OCI-LY3 (cell line): ENCODE measurements at regions not wholly inside any gene's neighbourhood (a gene's known extent, or its start where the extent isn't known, plus 50 kb on each side); places are given as distances from the start of the nearest gene placed in this dataset.

Experiments
- H2AFZ ChIP-seq: fragments of 200-600, 300-600 bp; shearing (Covaris generic); 2 replicates; pipeline ENCODE4 v1.6.0; 2014; ENCODE audit warnings: antibody characterized with exemption, low read depth, low read length
- H3K27ac ChIP-seq: fragments of 200-600, 300-600 bp; sonication (generic); 2 replicates; pipeline ENCODE4 v1.5.1; 2014; ENCODE audit warnings: mild to moderate bottlenecking, low read length, moderate library complexity, mixed read lengths
- H3K27me3 ChIP-seq: fragments of 200-600, 300-600 bp; sonication (generic); 2 replicates; pipeline ENCODE4 v1.6.1; 2014; ENCODE audit warnings: low read depth, low read length, mixed read lengths
- H3K36me3 ChIP-seq: fragments of 200-600, 300-600 bp; sonication (generic); replicated peaks from 2 replicates; pipeline ENCODE3; 2014; ENCODE audit warnings: low read depth, low read length, mixed read lengths
- H3K4me1 ChIP-seq: fragments of 300-600, 200-600 bp; sonication (generic); 2 replicates; pipeline ENCODE4 v1.6.1; 2014; ENCODE audit warnings: low read length, mixed read lengths
- H3K4me2 ChIP-seq: fragments of 200-600, 300-600 bp; sonication (generic); 2 replicates; pipeline ENCODE4 v1.6.1; 2014; ENCODE audit warnings: low read length, mixed read lengths
- H3K4me3 ChIP-seq: fragments of 300-600, 200-600 bp; sonication (generic); 2 replicates; pipeline ENCODE4 v1.5.1; 2014; ENCODE audit warnings: antibody characterized with exemption, mild to moderate bottlenecking, low read length, moderate library complexity
- H3K79me2 ChIP-seq: fragments of 300-600, 200-600 bp; shearing (Covaris generic); 2 replicates; pipeline ENCODE4 v1.6.1; 2014; ENCODE audit warnings: mild to moderate bottlenecking, low read length, mixed read lengths
- H3K9ac ChIP-seq: fragments of 300-600, 200-600 bp; shearing (Covaris generic); 2 replicates; pipeline ENCODE4 v1.6.0; 2014; ENCODE audit warnings: mild to moderate bottlenecking, low read length, moderate library complexity
- H3K9me3 ChIP-seq: fragments of 200-600, 300-600 bp; shearing (Covaris generic); 2 replicates; pipeline ENCODE4 v1.6.1; 2014; ENCODE audit warnings: low read length, mixed read lengths; ENCODE audit not compliant: insufficient read depth
- H4K20me1 ChIP-seq: fragments of 200-600, 300-600 bp; sonication (generic); 2 replicates; pipeline ENCODE4 v1.6.1; 2016; ENCODE audit warnings: low read length, mixed read lengths; ENCODE audit not compliant: insufficient read depth
- CTCF ChIP-seq: fragments of 200-600, 300-600 bp; sonication (generic); IDR thresholded peaks from 2 replicates; pipeline ENCODE4 v1.5.1; 2014; ENCODE audit warnings: antibody characterized with exemption, low read length, low read depth
- EZH2phosphoT487 ChIP-seq: fragments of 200-600 bp; shearing (Covaris generic); IDR thresholded peaks from 2 replicates; pipeline ENCODE4 v1.6.1; 2018; ENCODE audit warnings: antibody characterized with exemption, mixed run types, low read depth

GRCh38 chr10:107379601-107380000 lies 215.1 kb upstream of the SORCS1 start:
- Histone ChIP-seq H3K4me1 (no peaks in the 10 kb centered on the region), H3K9me3 (no peaks in the 10 kb centered on the region), H3K27ac (no peak overlapping the region), H4K20me1 (no peaks in the 10 kb centered on the region), H3K4me2 (no peak overlapping the region), H3K9ac (no peak overlapping the region), H2AFZ (no peak overlapping the region), H3K79me2 (no peaks in the 10 kb centered on the region), H3K4me3 (no peak overlapping the region), H3K27me3 (no peaks in the 10 kb centered on the region), H3K36me3 (no peaks in the 10 kb centered on the region)
- TF ChIP-seq EZH2phosphoT487 (no peak), CTCF (no peak)

GRCh38 chr10:107371801-107372200 lies 207.3 kb upstream of the SORCS1 start:
- Histone ChIP-seq H2AFZ (no peak overlapping the region), H3K27me3 (no peaks in the 10 kb centered on the region), H3K4me1 (no peaks in the 10 kb centered on the region), H3K9me3 (no peaks in the 10 kb centered on the region), H3K4me2 (no peak overlapping the region), H3K4me3 (no peak overlapping the region), H4K20me1 (no peaks in the 10 kb centered on the region), H3K27ac (no peak overlapping the region), H3K79me2 (no peaks in the 10 kb centered on the region), H3K36me3 (no peaks in the 10 kb centered on the region), H3K9ac (no peak overlapping the region)
- no peak for TF ChIP-seq EZH2phosphoT487
- TF ChIP-seq CTCF, result no peak

GRCh38 chr10:107364872-107365271 lies 200.4 kb upstream of the SORCS1 start:
- no peak overlapping the region for H3K4me2 ChIP-seq
- H3K9me3 ChIP-seq, result no peaks in the 10 kb centered on the region
- H3K79me2 ChIP-seq, result no peaks in the 10 kb centered on the region
- H3K4me1 ChIP-seq, result no peaks in the 10 kb centered on the region
- H3K27ac ChIP-seq, result no peak overlapping the region
- no peaks in the 10 kb centered on the region for H4K20me1 ChIP-seq
- H3K4me3 ChIP-seq, result no peak overlapping the region
- H3K9ac ChIP-seq, result no peak overlapping the region
- TF ChIP-seq EZH2phosphoT487 (no peak), CTCF (no peak)
- no peaks in the 10 kb centered on the region for H3K36me3 ChIP-seq
- no peaks in the 10 kb centered on the region for H3K27me3 ChIP-seq
- H2AFZ ChIP-seq, result no peak overlapping the region

- Histone ChIP-seq H4K20me1 (no peaks in the 10 kb centered on the region), H3K4me1 (no peaks in the 10 kb centered on the region), H3K79me2 (no peaks in the 10 kb centered on the region), H2AFZ (no peak overlapping the region), H3K4me2 (no peak overlapping the region), H3K27ac (no peak overlapping the region), H3K27me3 (no peaks in the 10 kb centered on the region), H3K9me3 (no peaks in the 10 kb centered on the region), H3K4me3 (no peak overlapping the region), H3K36me3 (no peaks in the 10 kb centered on the region), H3K9ac (no peak overlapping the region)
- TF ChIP-seq CTCF (no peak), EZH2phosphoT487 (no peak)
Measured at GRCh38 chr10:107362306-107362705, 197.8 kb upstream of the SORCS1 start.
